Left ventricle myocardium inferior (tissue), 1 donor: ENCODE measurements at regions not wholly inside any gene's neighbourhood (a gene's known extent, or its start where the extent isn't known, plus 50 kb on each side); places are given as distances from the start of the nearest gene placed in this dataset.

Source experiments
- DNase-seq: peaks from one replicate; pipeline ENCODE4 v3.0.0-alpha.2; 2020
- H3K27ac ChIP-seq: fragments of 200-600 bp; replicated peaks from 2 replicates; pipeline ENCODE4 v1.8.0; 2021
- H3K27me3 ChIP-seq: fragments of 200-600 bp; 2 replicates; pipeline ENCODE4 v1.8.0; 2021; ENCODE audit warnings: low read depth
- H3K36me3 ChIP-seq: fragments of 200-600 bp; 2 replicates; pipeline ENCODE4 v1.8.0; 2021
- H3K4me1 ChIP-seq: fragments of 200-600 bp; 2 replicates; pipeline ENCODE4 v1.8.0; 2021
- H3K4me3 ChIP-seq: fragments of 200-600 bp; 2 replicates; pipeline ENCODE4 v1.8.0; 2021; ENCODE audit warnings: mild to moderate bottlenecking, moderate library complexity
- H3K9me3 ChIP-seq: fragments of 200-600 bp; replicated peaks from 2 replicates; pipeline ENCODE4 v1.8.0; 2021
- intact Hi-C: fragments of 100-400 bp; cut with micrococcal nuclease; formaldehyde crosslinking; loops from one replicate; pipeline ENCODE4 v1.11.0; 2022
- TF ChIP-seq, protein P1 (sequence below): fragments of 200-600 bp; IDR thresholded peaks from 2 replicates; pipeline ENCODE4 v1.8.0; 2021; ENCODE audit warnings: antibody characterized with exemption, mild to moderate bottlenecking, borderline replicate concordance
- donor health status: DM: no; HTN: yes; CAD: no; lungs with severe emphysema.

DNA sequence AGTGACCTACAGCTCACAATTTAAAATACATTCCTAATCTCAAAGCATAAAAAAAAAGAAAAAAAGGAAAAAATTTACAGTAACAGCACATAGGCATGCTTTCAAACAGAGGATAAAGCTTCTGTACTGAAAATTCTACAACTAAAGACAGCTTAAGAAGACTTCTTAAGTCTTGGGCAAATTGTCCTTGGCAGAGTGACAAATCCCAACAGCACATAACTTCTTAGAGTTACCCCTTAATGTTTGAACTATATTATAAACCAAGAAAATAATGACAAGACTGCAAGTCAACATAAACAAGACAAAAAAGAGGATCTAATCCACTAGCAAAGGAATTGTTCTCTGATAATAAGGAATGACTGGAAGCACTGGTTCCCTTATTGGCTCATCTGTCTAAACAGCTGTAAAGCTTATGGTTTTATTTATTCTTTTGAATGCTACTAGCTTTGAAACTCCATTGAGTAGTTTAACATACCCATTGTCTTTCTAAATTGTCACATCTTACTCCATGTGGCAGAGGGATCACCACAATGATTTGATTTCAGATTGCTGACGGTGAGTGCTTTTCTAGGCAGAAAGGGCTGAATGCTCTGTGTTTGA is 1576.8 kb upstream of the GOT2 start:
- intact Hi-C loops: no loop called here
- no peak overlapping the region for H3K27ac ChIP-seq
- peaks cover 24% of the 10 kb centered on the region for H3K9me3 ChIP-seq
- H3K4me3 ChIP-seq: no peak overlapping the region
- H3K4me1 ChIP-seq: no peaks in the 10 kb centered on the region
- TF ChIP-seq, protein P1, sequence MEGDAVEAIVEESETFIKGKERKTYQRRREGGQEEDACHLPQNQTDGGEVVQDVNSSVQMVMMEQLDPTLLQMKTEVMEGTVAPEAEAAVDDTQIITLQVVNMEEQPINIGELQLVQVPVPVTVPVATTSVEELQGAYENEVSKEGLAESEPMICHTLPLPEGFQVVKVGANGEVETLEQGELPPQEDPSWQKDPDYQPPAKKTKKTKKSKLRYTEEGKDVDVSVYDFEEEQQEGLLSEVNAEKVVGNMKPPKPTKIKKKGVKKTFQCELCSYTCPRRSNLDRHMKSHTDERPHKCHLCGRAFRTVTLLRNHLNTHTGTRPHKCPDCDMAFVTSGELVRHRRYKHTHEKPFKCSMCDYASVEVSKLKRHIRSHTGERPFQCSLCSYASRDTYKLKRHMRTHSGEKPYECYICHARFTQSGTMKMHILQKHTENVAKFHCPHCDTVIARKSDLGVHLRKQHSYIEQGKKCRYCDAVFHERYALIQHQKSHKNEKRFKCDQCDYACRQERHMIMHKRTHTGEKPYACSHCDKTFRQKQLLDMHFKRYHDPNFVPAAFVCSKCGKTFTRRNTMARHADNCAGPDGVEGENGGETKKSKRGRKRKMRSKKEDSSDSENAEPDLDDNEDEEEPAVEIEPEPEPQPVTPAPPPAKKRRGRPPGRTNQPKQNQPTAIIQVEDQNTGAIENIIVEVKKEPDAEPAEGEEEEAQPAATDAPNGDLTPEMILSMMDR: no peak
- H3K36me3 ChIP-seq: no peaks in the 10 kb centered on the region
- DNase-seq: no peak
- no peaks in the 10 kb centered on the region for H3K27me3 ChIP-seq

GRCh38 chr16:60304720-60305119 is 1570.6 kb upstream of the GOT2 start:
- peaks cover 32% of the 10 kb centered on the region for H3K9me3 ChIP-seq

GRCh38 chr16:60304066-60304465 is 1570.0 kb upstream of the GOT2 start:
- no peaks in the 10 kb centered on the region for H3K27me3 ChIP-seq
- intact Hi-C loops: no loop called here
- H3K27ac ChIP-seq: no peak overlapping the region
- H3K9me3 ChIP-seq: peaks cover 26% of the 10 kb centered on the region
- no peak for DNase-seq
- H3K36me3 ChIP-seq: no peaks in the 10 kb centered on the region
- no peak overlapping the region for H3K4me3 ChIP-seq
- TF ChIP-seq, protein P1: no peak
- H3K4me1 ChIP-seq: no peaks in the 10 kb centered on the region

More at GRCh38 chr16:60304720-60305119, 1570.6 kb upstream of the GOT2 start:
- no peak overlapping the region for H3K27ac ChIP-seq
- H3K4me3 ChIP-seq: no peak overlapping the region
- no peak for DNase-seq
- TF ChIP-seq, protein P1: no peak
- no peaks in the 10 kb centered on the region for H3K27me3 ChIP-seq
- H3K36me3 ChIP-seq: no peaks in the 10 kb centered on the region
- intact Hi-C loops: no loop called here
- H3K4me1 ChIP-seq: no peaks in the 10 kb centered on the region

DNA sequence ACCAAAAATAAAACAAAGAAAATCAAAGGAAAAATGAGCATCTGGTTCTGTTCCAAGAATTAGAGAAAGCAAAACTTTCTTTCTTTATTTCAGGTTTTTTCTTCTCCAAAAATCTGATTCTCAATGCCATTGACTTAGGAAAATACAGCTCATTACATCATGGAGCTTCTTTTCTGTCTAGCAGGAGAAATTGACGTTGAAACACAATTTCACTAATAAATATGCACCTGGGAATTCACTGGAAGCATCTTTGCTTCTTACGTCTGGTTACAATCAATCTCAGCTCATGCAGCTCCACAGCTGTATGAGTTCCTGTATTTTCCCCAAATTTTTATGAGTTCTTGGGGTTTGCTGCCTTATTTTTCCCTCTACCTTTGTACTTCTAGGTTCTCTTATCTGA is 1568.6 kb upstream of the GOT2 start:
- Histone ChIP-seq H3K36me3 (no peaks in the 10 kb centered on the region), H3K27me3 (no peaks in the 10 kb centered on the region), H3K27ac (no peak overlapping the region), H3K4me1 (no peaks in the 10 kb centered on the region), H3K4me3 (no peak overlapping the region), H3K9me3 (peaks cover 12% of the 10 kb centered on the region)
- intact Hi-C loops: no loop called here
- TF ChIP-seq, protein P1: no peak
- no peak for DNase-seq

GRCh38 chr16:60302261-60302660 is 1568.1 kb upstream of the GOT2 start:
- H3K9me3 ChIP-seq: peaks cover 10% of the 10 kb centered on the region
- H3K27ac ChIP-seq: no peak overlapping the region
- intact Hi-C loops: no loop called here
- H3K4me1 ChIP-seq: no peaks in the 10 kb centered on the region
- TF ChIP-seq, protein P1: no peak
- DNase-seq: no peak
- H3K27me3 ChIP-seq: no peaks in the 10 kb centered on the region
- H3K4me3 ChIP-seq: no peak overlapping the region
- no peaks in the 10 kb centered on the region for H3K36me3 ChIP-seq
